ENCODE measurements at regions not wholly inside any gene's neighbourhood (a gene's known extent, or its start where the extent isn't known, plus 50 kb on each side); places are given as distances from the start of the nearest gene placed in this dataset.

DNA sequence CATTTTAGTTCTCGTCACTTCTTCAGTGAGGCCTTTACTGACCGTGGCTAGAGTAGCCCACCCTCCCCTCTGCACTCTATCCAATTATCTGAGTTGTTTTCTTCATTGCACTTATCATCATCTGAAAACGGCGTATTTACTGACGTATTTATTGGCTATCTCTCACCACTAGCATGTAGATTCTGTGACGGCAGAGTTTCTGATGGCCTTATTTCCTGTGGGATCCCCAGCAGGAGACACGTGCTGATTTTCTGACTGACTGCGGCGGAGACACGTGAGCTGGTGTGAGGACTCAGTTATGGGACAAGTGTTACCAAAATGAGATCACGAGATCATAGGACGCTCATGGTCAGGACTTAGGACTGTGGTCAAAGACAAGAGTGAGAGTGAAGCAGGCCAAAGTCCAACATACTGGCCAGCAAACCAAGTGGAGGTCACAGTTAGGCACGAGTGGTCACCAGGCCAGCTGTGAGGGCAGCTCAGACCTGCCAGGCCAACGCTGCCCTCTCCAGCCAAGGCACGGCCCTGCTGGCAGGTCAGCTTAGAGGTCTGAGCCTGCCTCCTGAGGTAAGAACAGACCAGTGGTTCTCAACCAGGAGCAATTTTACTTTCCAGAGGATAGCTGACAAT, 50.6 kb upstream of the BNIP2 start:
- no peak overlapping the region for H3K4me3 ChIP-seq (ENCODE audit: low read depth, low read length)
- DNase-seq (ENCODE audit: low read depth, low spot score), result no peak
- TF ChIP-seq, protein P1, sequence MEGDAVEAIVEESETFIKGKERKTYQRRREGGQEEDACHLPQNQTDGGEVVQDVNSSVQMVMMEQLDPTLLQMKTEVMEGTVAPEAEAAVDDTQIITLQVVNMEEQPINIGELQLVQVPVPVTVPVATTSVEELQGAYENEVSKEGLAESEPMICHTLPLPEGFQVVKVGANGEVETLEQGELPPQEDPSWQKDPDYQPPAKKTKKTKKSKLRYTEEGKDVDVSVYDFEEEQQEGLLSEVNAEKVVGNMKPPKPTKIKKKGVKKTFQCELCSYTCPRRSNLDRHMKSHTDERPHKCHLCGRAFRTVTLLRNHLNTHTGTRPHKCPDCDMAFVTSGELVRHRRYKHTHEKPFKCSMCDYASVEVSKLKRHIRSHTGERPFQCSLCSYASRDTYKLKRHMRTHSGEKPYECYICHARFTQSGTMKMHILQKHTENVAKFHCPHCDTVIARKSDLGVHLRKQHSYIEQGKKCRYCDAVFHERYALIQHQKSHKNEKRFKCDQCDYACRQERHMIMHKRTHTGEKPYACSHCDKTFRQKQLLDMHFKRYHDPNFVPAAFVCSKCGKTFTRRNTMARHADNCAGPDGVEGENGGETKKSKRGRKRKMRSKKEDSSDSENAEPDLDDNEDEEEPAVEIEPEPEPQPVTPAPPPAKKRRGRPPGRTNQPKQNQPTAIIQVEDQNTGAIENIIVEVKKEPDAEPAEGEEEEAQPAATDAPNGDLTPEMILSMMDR (IDR thresholded peaks at IDR 0.05; ENCODE audit: low read depth, low read length), result no peak
- in situ Hi-C loops (cut with HindIII; ENCODE audit: low sequenced_read_pairs), result no loop called here

All from astrocyte of the spinal cord (primary cell).